Ecto neural progenitor cell (in vitro differentiated cells): ENCODE measurements at regions not wholly inside any gene's neighbourhood (a gene's known extent, or its start where the extent isn't known, plus 50 kb on each side); places are given as distances from the start of the nearest gene placed in this dataset.
"Not testable (repeated sequence)": the region's sequence is repeated elsewhere in the genome, so short reads cannot be mapped to it uniquely, and the experiment has no call there.

Experiments
- DNase-seq: peaks from one replicate; pipeline ENCODE4 v3.0.0-alpha.2; 2018; ENCODE audit warnings: low spot score

DNA sequence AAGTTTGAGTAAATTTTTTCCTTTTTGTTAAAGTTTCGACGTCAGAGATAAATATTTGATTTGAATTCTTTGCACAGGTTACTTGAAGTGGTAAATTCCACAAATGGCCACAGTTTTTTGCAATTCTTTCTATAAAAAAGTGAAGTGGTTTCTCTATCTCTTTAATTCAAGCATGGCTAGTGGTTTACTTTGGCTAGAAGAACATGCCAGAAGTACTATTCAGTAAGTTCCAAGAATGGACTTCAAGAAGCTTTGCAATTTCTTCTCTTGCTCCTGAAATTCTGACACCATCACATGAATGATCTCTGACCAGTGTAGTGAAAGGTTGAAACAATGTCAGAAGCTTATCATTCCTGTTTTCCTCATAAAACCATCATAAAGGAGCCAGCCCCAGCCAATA is 55.7 kb upstream of the RNPC3 start:
- DNase-seq, result no peak

- DNase-seq, result no peak
Observed at GRCh38 chr1:103467100-103467499, 58.4 kb upstream of the RNPC3 start.

DNA sequence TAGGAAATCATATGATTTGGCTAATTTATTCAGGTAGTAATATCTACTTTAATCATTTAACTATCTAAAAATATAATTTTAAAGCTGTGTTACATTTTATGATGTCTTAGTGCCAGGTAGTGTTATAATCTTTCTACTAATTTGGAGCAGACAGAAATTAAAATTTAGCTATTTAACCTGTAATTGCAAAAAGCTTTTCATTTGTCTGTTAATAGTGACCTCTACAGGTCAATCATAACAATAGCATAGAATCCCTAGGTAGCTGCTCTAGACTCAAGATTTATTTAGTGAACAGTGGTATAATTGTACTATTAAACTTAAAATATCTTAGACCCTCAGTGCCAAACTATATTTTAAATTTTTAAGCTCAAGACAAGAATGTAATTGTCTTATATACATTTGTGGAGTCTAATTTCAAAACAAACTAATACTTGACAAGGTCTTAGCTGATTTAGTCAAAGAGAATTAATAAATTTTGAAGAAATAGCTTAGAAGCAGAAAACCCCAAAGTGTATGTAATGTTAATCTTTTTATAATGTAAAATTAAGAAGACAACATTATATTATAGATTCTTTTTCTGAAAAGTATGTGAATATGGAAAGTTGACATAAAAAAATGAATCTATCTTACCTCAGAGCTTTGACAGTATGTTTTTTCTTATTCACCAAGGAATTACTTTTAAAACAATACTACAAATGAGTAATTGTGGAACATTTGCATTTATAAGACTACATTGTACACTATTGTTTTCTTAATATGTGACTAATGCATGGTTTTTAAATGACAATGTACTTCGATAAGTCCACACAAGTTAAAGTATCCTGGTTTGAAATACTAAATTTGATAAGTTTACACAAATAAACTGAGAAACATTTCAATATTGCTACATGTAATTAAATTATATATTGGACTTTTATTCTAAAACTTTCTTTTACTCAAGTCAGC is 64.1 kb upstream of the RNPC3 start:
- no peak for DNase-seq

DNA sequence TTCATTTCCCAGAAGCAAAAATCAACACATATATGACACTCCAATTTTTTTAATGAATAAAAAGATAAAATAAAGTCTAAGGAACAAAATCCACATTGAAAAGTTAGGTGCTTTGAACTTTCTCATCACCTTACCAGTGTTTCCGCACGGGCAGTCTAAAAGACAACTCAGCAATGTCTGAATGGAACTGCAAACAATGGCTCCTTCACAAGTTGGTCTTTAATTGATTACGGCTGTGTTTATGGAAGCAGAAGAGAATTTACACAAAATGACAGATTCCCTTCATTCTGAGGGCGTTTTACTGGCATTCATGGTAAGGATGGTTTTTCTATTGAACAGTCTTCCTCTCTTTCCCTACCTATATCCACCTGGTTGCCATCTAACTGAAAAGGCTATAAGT is 65.0 kb upstream of the RNPC3 start:
- no peak for DNase-seq

DNA sequence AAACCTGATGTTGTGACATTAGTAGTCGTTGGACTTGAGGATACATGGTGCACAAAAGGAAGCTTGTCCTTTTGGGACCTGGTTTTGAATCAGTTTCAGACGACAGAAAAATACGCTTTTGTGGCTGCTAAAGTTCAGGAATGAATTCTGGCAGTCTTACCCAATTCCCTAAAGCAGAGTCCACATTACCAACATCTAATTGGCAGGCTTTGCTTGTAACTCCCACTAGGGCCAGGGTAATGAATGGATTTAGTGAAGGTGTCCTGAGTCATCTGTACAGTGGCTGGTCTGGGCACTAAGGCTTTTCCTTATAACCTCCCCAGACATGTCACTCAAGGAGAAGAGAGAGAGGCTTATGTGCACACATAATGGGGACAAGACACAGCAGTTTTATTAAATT is 66.2 kb upstream of the RNPC3 start:
- no peak for DNase-seq

- DNase-seq, result peak; percentile 48
Observed at GRCh38 chr1:103457886-103458455, 67.5 kb upstream of the RNPC3 start.

DNA sequence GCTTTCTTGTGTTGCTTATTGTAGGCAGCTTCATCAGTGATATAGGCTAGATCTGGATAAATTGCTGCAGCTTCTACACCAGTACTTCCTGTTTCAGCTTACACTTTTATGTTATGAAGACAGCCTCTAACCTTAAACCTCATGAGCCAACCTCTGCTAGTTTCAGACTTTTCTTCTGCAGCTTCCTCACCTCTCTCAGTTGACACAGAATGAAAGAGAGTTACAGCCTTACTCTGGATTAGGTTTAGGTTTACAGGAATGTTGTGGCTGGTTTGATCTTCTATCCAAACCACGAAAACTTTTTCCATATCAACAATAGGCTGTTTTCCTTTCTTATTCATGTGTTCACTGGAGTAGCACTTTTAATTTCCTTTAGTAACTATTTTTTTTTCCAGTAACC is 76.9 kb upstream of the RNPC3 start:
- DNase-seq, result no peak

DNA sequence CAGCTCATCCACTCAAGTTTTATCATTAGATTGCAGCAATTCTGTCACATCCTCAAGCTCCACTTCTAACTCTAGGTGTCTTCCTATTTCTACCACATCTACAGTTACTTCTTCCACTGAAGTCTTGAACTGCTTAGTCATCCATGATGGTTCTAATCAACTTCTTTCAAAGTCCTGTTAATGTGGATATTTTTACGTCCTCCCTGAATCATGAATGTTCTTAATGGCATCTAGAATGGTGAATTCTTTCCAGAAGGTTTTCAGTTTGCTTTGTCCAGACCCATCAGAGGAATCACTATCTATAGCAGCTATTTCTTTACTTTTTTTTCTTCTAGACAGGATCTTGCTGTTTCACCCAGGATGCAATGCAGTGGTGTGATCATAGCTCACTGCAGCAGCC is 78.0 kb upstream of the RNPC3 start:
- no peak for DNase-seq

- no peak for DNase-seq
Observed at GRCh38 chr1:103441342-103441741, 84.2 kb upstream of the RNPC3 start.

DNA sequence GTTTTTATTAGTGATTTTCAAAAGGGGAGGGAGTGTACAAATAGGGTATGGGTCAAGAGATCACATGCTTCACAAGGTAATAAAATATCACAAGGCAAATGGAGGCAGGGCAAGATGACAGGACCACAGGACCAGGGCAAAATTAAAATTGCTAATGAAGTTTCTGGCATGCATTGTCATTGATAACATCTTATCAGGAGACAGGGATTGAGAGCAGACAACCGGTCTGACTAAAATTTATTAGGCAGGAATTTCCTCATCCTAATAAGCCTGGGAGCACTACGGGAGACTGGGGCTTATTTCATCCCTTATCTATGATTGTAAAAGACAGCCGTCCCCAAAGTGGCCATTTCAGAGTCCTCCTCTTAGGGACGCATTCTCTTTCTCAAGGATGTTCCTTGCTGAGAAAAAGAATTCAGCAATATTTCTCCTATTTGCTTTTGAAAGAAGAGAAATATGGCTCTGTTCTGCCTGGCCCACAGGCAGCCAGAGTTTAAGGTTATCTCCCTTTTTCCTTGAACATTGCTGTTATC is 88.9 kb upstream of the RNPC3 start:
- not testable (repeated sequence) for DNase-seq

DNA sequence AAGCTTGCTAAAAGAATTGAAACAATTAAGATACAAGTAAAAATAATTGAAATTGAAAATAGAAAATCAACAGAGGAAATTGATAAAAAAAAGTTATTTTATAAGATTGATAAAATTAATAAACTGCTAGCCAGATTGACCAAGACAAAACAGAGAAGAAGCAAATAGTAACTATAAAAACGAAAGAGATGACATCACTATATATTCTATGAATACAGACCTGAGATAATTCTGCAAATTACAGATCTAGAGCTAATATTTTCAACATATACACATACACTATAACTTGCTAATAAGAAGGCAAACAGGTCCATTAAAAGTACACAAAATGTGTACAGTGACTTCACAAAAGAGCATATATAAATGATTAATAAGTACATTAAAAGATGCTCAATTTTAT is 90.1 kb upstream of the RNPC3 start:
- DNase-seq, result no peak

- DNase-seq, result no peak
Observed at GRCh38 chr1:103424650-103425049, 100.8 kb upstream of the RNPC3 start.

GRCh38 chr1:103416681-103417286 is 108.7 kb upstream of the RNPC3 start:
- no peak for DNase-seq

- DNase-seq, result no peak
Observed at GRCh38 chr1:103387898-103388297, 137.6 kb upstream of the RNPC3 start.

GRCh38 chr1:103373991-103374390 is 151.5 kb upstream of the RNPC3 start:
- no peak for DNase-seq

- DNase-seq, result no peak
Observed at GRCh38 chr1:103372866-103373265, 152.6 kb upstream of the RNPC3 start.

- DNase-seq, result no peak
Observed at GRCh38 chr1:103371234-103371633, 154.3 kb upstream of the RNPC3 start.

GRCh38 chr1:103367186-103367585 is 158.3 kb upstream of the RNPC3 start:
- no peak for DNase-seq

GRCh38 chr1:103365860-103366569 is 159.5 kb upstream of the RNPC3 start:
- no peak for DNase-seq

- DNase-seq, result no peak
Observed at GRCh38 chr1:103363008-103363365, 162.5 kb upstream of the RNPC3 start.

DNA sequence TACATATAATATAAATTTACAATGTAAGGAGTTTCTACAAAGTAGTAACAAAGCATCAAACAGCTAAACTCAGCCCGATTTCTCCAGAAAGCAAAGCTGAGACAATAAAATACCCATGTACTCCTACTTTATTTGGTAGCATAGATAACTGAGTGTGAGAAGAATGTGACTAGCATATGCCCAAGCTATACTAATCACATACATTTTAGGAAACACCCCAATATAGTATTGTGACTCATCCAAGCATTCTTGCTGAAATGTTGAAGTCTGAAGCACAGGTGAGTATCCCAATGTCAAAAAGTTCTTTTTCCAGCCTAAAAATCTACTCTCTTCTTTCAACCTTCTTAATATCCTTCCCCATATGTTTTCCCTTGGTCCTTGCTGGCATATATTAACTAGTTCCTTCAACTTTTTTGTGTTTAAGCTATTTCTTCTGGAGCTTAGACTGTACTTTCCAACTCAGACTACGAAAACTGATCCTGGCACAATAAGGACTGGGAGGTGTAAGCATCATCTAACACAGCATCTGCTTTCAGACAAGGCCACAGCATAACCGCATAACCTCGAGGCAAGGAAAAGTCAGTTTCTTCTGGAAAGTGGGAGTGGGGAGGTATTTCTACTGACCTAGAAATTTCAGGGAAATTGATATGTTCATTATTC is 163.0 kb upstream of the RNPC3 start:
- no peak for DNase-seq

DNA sequence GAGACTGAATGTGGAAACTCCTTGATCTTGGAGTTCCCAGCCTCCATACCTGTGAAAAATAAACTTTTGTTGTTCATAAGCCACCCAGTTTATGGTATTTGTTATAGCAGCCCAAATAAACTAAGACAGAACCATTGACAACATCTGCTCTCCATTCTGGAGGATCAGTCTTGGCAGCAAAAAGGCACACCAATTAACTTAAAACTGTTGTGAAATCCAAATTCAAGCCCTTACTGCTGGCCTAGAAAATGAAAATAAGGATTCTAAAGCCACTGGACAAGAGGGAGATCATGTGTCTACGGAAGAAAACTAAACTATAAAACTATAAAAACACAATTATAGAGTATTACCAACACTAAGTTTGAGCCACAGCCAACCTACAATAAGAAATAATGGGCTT is 172.1 kb upstream of the RNPC3 start:
- no peak for DNase-seq
